HCT116 (cell line): ENCODE measurements at regions not wholly inside any gene's neighbourhood (a gene's known extent, or its start where the extent isn't known, plus 50 kb on each side); places are given as distances from the start of the nearest gene placed in this dataset.

ENCODE experiments used
- CTCF ChIP-seq, 3 experiments: fragments of 200-600 bp in 1 of 3; sonication (generic) in 1 of 3; IDR thresholded peaks in 2 of 3; conservative IDR thresholded peaks in 1 of 3; 2 replicates each; pipeline ENCODE4 v1.5.1; 2012 to 2017; ENCODE audit warnings: low read depth in 2 of 3, low read length in 2 of 3, antibody characterized with exemption in 1 of 3, borderline replicate concordance in 1 of 3, control low read depth in 1 of 3, mild to moderate bottlenecking in 1 of 3, mixed read lengths in 1 of 3, mixed run types in 1 of 3, moderate library complexity in 1 of 3; ENCODE audit not compliant: insufficient read depth in 1 of 3
- EZH2 ChIP-seq: fragments of 200-600 bp; sonication (generic); IDR thresholded peaks from 2 replicates; pipeline ENCODE4 v1.6.1; 2017; ENCODE audit warnings: antibody characterized with exemption, mixed run types
- EZH2phosphoT487 ChIP-seq: fragments of 200-600 bp; IDR thresholded peaks from 2 replicates; pipeline ENCODE4 v1.6.1; 2018; ENCODE audit warnings: antibody characterized with exemption, borderline replicate concordance
- RAD21 ChIP-seq: IDR thresholded peaks from 2 replicates; pipeline ENCODE4 v1.6.1; 2012; ENCODE audit warnings: low read depth, mild to moderate bottlenecking
- SRF ChIP-seq: IDR thresholded peaks from 2 replicates; pipeline ENCODE4 v1.6.1; 2012; ENCODE audit warnings: low read depth
- TCF7L2 ChIP-seq: IDR thresholded peaks from 2 replicates; pipeline ENCODE4 v1.7.0; 2011; ENCODE audit warnings: borderline replicate concordance, inconsistent platforms; ENCODE audit not compliant: insufficient read depth, insufficient read length; ENCODE audit errors: extremely low read depth
- TF ChIP-seq, protein P1 (sequence below): IDR thresholded peaks from 2 replicates; pipeline ENCODE4 v1.6.1; 2011; ENCODE audit warnings: mild to moderate bottlenecking, low read length, moderate library complexity; ENCODE audit not compliant: insufficient replicate concordance; ENCODE audit errors: extremely low read depth

DNA sequence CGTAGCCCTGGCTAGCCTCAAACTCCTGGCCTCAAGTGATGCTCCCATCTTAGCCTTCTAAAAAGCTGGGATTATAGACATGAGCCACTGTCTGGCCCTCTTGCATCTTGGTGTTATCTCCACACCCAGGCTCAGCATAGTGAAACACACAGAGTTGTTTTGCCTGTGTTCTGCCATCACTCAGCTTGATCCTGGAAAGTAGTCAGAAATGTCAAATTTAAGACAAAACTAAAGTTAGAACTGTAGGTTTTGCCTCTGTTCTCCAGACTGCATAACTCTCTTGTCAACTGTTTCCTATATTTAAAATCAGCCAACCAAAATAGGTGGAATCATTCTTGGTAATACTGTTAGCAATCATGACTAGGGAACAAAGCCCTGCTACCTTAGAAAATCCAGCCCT is 72.1 kb upstream of the GULP1 start:
- TF ChIP-seq CTCF (IDR thresholded peaks at IDR 0.05 in 2 of 3, conservative IDR thresholded peaks at IDR 0.05 in 1 of 3; ENCODE audit: borderline replicate concordance in 1 of 3, insufficient read depth in 1 of 3, low read depth in 2 of 3, low read length in 2 of 3) = no peak
- TF ChIP-seq EZH2phosphoT487 = no peak
- no peak for TF ChIP-seq EZH2
- no peak for TF ChIP-seq SRF
- TF ChIP-seq, protein P1, sequence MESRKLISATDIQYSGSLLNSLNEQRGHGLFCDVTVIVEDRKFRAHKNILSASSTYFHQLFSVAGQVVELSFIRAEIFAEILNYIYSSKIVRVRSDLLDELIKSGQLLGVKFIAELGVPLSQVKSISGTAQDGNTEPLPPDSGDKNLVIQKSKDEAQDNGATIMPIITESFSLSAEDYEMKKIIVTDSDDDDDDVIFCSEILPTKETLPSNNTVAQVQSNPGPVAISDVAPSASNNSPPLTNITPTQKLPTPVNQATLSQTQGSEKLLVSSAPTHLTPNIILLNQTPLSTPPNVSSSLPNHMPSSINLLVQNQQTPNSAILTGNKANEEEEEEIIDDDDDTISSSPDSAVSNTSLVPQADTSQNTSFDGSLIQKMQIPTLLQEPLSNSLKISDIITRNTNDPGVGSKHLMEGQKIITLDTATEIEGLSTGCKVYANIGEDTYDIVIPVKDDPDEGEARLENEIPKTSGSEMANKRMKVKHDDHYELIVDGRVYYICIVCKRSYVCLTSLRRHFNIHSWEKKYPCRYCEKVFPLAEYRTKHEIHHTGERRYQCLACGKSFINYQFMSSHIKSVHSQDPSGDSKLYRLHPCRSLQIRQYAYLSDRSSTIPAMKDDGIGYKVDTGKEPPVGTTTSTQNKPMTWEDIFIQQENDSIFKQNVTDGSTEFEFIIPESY = no peak
- TF ChIP-seq TCF7L2 = no peak
- TF ChIP-seq RAD21 = no peak
